Left renal pelvis (tissue), 4 donors: ENCODE measurements at regions not wholly inside any gene's neighbourhood (a gene's known extent, or its start where the extent isn't known, plus 50 kb on each side); places are given as distances from the start of the nearest gene placed in this dataset.

Source experiments
- DNase-seq, 4 donors: peaks; one replicate each; pipeline ENCODE4 v3.0.0-alpha.2; 2013; ENCODE audit warnings: low read depth in 4 of 4, low spot score in 3 of 4

- DNase-seq: no peak
These were observed 1297.7 kb downstream of the C4orf33 start for GRCh38 chr4:130393642-130394041.

- no peak for DNase-seq
These were observed 1299.9 kb downstream of the C4orf33 start for GRCh38 chr4:130395871-130396270.

DNA sequence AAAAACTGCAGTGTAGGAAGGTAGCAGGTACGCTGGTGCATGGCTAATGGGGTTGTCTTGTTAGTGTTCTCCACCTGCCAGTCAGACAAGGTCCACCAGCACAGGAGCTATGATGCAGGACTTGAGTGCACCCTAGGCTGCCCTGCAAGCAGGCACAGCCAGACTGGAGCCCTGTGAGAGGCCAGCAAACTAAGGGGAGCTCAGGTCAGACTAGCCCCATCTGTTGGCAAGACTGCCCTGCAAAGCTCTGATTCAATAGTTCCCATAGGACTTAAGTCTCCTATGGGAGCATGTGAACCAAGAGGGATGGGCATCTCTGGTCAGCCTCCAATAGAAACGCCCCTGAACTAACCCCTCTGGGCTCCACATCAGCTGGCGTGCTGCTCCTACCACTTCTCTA lies 1307.3 kb downstream of the C4orf33 start:
- no peak for DNase-seq

DNA sequence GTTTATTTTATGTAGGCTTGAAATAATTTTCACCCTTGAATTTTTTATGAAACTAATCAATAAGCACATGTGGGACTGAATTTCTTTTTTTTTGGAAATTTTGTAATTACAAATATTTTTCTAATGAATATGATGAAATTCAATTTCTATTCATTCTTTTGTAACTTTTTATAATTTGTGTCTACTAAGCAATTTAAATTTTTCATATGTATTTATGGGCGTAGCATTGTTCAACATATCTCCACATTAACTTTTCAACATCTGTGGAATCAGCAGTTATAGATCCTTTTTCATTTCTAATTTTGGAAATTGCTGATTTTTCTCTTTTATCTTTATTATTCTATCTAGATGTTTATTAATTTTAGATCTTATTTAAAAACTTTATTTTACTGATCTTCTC lies 1320.3 kb downstream of the C4orf33 start:
- no peak for DNase-seq

DNA sequence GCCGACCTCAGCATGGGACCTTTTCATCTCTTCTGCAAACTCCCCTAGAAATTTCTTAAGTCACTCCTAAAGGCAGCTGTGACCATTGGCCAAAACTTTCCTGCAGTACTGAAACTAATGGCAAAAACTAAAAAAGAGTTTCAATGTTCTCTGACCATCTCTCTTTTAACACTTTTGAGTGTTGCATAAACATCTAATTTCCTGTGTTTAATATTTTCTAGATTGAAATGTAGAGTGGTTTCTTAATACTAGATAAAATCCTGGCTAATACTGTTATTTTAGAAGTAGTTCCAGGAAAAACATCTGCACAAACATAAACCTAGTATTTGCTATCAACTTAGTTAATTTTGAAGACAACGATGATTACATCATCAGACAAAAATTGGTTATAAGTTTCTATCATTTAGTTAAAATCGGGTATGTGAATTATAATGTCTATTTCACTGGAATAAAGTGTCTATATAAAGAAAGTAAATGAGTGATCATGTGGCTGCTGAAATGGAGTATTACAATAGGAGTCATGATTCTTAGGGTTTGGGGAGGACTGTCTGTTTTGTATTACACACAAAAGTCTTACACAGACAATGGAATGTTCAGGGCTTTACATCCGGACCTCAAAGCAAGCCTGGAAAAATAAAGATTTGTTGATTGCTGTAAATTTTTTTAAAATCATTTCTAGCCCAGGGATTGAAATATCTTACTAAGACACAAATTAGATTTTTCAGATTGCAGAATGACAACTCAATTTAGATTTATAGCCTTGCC lies 1323.4 kb downstream of the C4orf33 start:
- no peak for DNase-seq

DNA sequence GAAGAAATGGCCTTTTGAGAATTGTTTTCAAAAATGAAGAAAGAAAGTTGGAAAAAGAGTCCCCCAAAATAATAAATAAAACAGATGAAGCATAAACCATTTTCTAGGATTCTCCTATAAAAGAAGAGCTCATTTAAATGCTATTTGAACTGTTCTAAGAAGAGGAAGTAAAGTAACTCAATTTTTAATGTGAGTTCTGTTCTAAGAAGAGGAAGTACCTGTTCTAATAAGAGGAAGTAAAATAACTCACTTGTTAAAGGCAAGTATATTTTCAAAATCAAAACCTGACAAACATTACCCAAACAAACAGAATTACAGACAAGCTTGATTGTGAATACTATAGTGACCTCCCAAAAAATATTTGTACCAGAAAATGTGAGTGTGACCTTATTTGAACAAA lies 1326.3 kb downstream of the C4orf33 start:
- no peak for DNase-seq

DNA sequence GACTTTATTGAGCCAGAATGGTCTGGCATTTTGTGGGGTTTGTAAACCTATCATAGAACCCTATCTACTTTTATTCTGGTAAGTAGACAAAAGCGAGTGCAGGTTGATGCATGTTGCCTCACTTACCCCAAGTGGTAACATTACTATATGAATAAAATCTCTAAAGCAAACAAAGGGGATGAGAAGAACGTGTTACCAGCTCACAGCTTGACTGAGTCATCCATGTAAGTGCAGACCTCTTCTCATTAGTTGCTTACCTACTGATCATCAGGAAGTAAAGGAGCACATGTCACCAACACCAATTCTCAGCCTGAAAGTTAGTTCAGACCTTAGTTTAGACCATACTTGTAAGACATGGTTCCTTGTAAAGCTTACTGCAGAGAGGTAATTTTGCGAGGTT lies 1328.3 kb downstream of the C4orf33 start:
- no peak for DNase-seq

GRCh38 chr4:130432289-130432688 lies 1336.3 kb downstream of the C4orf33 start:
- DNase-seq: no peak

DNA sequence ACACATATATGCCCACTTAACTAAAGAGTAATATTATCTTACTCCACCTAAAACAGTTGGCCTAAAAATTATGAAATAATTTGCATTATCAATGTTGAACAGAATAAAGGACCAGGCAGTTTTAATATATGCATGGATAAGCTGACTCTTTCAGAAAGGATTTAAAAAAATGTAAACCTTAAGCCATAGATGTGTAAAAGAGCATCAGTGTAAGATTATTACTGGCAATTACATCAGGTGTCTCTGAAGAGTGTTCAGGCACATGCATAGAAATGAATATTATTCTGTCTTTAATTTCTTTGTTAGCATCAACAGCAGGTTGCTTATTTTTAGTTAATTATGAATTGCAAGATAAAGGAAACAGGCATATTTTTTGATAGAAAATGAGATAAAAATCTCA lies 1353.8 kb downstream of the C4orf33 start:
- DNase-seq: no peak

DNA sequence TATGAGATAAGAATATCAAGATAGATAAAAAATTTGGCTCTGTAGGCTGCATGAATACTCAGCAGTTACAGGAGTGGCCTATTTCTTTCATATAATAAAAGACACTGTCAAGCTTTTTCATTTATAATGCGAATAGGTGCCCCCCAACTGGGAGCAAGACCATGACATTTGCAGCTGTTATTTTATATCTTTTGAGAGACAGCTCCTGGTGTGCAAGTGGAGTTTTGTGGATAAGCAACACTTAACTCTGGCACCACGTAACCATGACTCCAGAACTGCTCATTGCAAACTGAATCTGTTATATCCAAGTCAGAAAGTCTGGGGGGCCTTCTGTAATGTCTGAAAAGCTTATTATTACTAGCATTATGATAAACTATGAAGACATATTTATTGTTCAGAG lies 1372.4 kb downstream of the C4orf33 start:
- DNase-seq: no peak

DNA sequence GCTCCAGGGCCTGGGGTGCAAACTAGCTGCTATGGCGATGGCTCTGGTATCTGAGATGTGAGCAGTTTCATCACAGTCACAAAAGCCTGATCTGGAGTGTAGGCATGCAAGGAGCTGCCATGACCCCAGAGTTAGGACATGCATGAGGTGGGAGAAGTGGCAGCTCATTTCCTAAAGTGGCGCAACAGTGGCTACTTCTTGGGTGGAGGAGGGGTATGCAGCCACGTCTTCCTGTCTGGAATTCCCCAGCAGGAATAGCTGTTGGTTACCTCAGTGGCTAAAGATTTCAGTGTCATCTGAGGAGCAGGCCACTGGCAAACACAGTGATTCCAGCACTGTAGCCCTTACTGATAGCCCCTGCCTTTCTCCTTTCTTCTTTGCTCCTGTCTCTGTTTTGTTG lies 1382.5 kb downstream of the C4orf33 start:
- no peak for DNase-seq

- DNase-seq: no peak
These were observed 1383.1 kb downstream of the C4orf33 start for GRCh38 chr4:130479020-130479419.

- no peak for DNase-seq
These were observed 1383.7 kb downstream of the C4orf33 start for GRCh38 chr4:130479674-130480073.

GRCh38 chr4:130484826-130485225 lies 1388.9 kb downstream of the C4orf33 start:
- DNase-seq: no peak

DNA sequence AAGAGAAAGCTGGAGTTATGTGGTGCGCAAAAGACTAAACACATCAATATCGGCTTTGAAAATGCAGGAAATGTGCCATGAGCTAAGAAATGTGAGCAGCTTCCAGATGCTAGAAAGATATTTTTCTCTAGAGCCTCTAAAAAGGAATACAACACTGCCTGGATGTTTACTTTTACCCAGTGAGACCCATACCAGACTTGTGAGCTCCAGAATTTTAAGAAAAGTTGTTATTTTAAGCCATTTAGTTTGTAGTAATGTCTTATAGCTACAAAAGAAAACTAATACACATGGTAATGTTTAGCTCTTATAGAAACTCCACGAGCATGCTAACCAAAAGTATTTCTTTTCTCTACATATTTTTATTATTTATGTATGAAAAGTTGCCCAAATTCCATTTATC lies 1389.4 kb downstream of the C4orf33 start:
- no peak for DNase-seq

- no peak for DNase-seq
These were observed 1390.2 kb downstream of the C4orf33 start for GRCh38 chr4:130486186-130486585.

- no peak for DNase-seq
These were observed 1390.9 kb downstream of the C4orf33 start for GRCh38 chr4:130486841-130487240.

GRCh38 chr4:130510661-130511060 lies 1414.7 kb downstream of the C4orf33 start:
- DNase-seq: no peak

- DNase-seq: no peak
These were observed 1415.8 kb downstream of the C4orf33 start for GRCh38 chr4:130511776-130512175.

DNA sequence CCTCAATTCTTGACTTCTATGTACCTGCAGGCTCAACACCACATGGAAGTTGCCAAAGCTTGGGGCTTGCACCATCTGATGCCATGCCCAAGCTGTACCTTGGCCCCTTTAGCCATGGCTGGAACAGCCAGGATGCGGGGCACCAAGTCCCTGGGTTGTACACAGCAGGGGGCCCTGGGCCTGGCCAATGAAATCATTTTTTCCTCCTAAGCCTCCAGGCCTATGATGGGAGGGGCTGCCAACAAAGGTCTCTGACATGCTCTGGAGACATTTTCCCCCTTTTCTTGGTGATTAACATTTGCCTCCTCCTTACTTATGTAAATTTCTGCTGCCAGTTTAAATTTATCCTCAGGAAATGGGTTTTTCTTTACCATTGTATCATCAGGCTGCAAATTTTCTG lies 1428.1 kb downstream of the C4orf33 start:
- DNase-seq: no peak

DNA sequence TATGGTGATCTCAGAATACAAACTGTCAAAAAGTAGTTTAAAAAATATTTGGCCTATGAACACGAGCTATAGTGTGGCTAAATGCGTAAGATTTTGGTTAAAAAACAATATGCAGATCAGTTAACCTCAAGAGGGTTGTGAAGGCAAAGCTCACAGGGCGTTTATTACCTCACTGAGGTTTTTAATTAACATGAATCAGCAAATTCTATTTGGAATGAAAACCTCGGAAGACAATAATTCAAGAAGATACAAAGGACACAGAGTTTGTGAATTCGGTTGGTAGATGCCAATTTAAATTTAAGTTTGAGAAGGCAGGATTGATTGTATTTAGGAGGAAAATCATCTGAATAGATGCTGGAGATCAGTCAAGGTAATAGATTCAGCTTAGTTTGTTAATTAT lies 1434.6 kb downstream of the C4orf33 start:
- no peak for DNase-seq

DNA sequence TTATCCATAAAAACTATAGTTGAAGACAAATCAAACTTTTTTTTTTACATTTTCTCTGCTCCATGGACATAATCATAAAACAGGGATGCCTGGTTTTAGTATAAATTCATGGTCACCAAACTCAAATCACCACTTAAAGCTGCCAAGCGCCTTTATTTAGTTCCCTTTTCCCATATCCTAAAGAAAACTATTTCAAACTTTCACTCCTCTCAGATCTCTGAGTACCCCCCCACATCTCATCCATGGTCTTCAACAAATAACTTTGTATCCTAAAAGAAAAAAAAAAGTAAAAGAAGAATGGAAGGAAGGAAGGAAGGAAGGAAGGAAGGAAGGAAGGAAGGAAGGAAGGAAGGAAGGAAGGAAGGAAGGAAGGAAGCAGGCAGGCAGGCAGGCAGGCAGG lies 1438.7 kb downstream of the C4orf33 start:
- DNase-seq: no peak

DNA sequence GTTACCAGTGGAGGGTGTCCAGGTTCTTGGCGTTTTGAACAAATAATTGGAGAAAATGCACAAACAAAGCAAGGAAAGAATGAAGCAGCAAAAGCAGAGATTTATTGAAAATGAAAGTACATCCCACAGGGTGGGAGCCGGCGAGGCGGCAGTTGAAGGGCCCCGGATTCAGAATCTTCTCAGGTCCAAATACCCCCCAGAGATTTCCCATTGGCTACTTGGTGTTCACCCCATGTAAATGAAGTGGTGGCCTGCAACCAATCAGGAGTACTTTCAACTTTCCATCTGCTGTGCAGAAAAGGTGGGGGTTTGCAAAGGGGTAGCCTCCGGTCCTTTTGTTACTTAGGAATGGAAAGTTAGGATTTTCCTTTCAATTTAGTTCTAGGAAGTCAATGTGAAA lies 1447.0 kb downstream of the C4orf33 start:
- DNase-seq: no peak
